ENCODE measurements at regions not wholly inside any gene's neighbourhood (a gene's known extent, or its start where the extent isn't known, plus 50 kb on each side); places are given as distances from the start of the nearest gene placed in this dataset.

DNA sequence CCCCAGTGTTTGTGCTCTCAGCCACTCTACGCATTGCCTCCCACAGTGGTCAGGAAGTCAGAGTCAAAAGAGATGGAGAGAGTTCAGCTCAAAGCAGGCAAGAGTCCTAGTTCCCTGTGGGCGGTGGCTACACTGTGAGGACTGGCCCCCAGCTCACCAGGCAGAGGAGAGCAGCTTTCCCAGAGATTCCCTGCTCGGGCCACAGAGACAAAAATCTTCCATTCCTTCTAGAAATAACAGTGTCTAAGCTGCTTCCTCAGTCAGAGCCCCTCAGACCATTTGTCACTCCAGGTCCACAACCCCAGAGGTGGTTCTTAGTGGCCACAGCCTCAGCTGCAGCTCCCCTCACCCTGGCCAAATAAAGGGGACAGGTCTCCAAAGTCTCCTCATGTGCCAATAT lies 263.0 kb upstream of the RPL38 start:
- no peak overlapping the region for H3K4me3 Mint-ChIP-seq
- ATAC-seq: no peak
- no peaks in the 10 kb centered on the region for H3K4me1 Mint-ChIP-seq
- no peak overlapping the region for H3K27ac Mint-ChIP-seq
- peaks cover 48% of the 10 kb centered on the region for H3K27me3 Mint-ChIP-seq
- no peaks in the 10 kb centered on the region for H3K9me3 ChIP-seq (ENCODE audit: control insufficient read depth, low read length, poor library complexity, severe bottlenecking)
- no peak for DNase-seq
- H3K36me3 Mint-ChIP-seq (ENCODE audit: low read depth): peaks cover 8% of the 10 kb centered on the region

- H3K27me3 Mint-ChIP-seq: peaks cover 46% of the 10 kb centered on the region
- no peaks in the 10 kb centered on the region for H3K4me1 Mint-ChIP-seq
Observed at GRCh38 chr17:73941919-73942530, 261.5 kb upstream of the RPL38 start.

GRCh38 chr17:73942703-73943415 lies 260.6 kb upstream of the RPL38 start:
- Mint-ChIP-seq H3K27ac (no peak overlapping the region), H3K27me3 (peaks cover 37% of the 10 kb centered on the region)

More at GRCh38 chr17:73941919-73942530, 261.5 kb upstream of the RPL38 start:
- ATAC-seq: no peak
- peaks cover 8% of the 10 kb centered on the region for H3K36me3 Mint-ChIP-seq (ENCODE audit: low read depth)
- H3K4me3 Mint-ChIP-seq: no peak overlapping the region
- no peak overlapping the region for H3K27ac Mint-ChIP-seq
- DNase-seq: no peak
- H3K9me3 ChIP-seq (ENCODE audit: control insufficient read depth, low read length, poor library complexity, severe bottlenecking): no peaks in the 10 kb centered on the region

DNA sequence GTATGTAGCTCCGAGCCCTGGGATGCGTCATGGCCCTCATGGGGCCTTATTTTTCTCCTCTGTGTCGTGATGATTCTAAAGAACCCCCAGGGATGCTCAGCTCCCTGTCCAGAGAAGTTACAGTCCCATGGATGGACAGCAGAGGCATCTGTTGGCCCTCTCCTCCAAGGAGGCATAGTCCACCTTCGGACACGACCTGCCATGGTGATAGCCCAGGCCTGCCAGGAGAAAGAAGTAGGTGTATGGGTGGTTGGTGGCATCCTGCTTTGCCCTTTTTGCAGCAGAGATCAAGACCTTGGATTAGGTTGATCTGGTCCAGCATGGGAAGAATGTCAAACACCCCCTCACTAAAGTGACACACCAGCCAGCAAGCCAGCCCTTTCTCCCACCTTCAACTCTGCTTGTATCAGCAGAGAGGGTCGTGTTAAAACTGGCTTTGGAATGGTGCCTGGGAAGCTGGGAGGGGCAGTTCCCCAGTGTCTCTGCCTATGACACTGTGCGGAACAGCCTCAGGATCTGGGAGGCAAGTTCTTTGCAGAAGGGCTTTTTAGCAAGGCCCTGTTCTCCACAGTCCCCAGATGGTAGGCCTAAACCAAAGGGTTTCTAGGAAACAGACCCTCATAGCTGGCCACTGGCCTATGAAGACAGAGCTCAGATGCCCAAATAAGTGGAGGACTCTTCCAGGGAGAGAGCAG lies 259.9 kb upstream of the RPL38 start:
- H3K27me3 Mint-ChIP-seq: peaks cover 40% of the 10 kb centered on the region
- H3K4me3 Mint-ChIP-seq: no peak overlapping the region
- DNase-seq (no peak), ATAC-seq (no peak)
- no peaks in the 10 kb centered on the region for H3K4me1 Mint-ChIP-seq
- peaks cover 8% of the 10 kb centered on the region for H3K36me3 Mint-ChIP-seq (ENCODE audit: low read depth)
- H3K9me3 ChIP-seq (ENCODE audit: control insufficient read depth, low read length, poor library complexity, severe bottlenecking): no peaks in the 10 kb centered on the region
- no peak overlapping the region for H3K27ac Mint-ChIP-seq

More at GRCh38 chr17:73942703-73943415, 260.6 kb upstream of the RPL38 start:
- DNase-seq (no peak), ATAC-seq (no peak)
- Mint-ChIP-seq H3K4me3 (no peak overlapping the region), H3K4me1 (no peaks in the 10 kb centered on the region), H3K36me3 (ENCODE audit: low read depth) (peaks cover 8% of the 10 kb centered on the region)
- H3K9me3 ChIP-seq (ENCODE audit: control insufficient read depth, low read length, poor library complexity, severe bottlenecking): no peaks in the 10 kb centered on the region

- Mint-ChIP-seq H3K4me1 (no peaks in the 10 kb centered on the region), H3K4me3 (no peak overlapping the region), H3K27me3 (peaks cover 45% of the 10 kb centered on the region), H3K27ac (no peak overlapping the region), H3K36me3 (ENCODE audit: low read depth) (peaks cover 8% of the 10 kb centered on the region)
- DNase-seq: no peak
- no peak for ATAC-seq
- no peaks in the 10 kb centered on the region for H3K9me3 ChIP-seq (ENCODE audit: control insufficient read depth, low read length, poor library complexity, severe bottlenecking)
Observed at GRCh38 chr17:73944366-73944765, 259.1 kb upstream of the RPL38 start.

DNA sequence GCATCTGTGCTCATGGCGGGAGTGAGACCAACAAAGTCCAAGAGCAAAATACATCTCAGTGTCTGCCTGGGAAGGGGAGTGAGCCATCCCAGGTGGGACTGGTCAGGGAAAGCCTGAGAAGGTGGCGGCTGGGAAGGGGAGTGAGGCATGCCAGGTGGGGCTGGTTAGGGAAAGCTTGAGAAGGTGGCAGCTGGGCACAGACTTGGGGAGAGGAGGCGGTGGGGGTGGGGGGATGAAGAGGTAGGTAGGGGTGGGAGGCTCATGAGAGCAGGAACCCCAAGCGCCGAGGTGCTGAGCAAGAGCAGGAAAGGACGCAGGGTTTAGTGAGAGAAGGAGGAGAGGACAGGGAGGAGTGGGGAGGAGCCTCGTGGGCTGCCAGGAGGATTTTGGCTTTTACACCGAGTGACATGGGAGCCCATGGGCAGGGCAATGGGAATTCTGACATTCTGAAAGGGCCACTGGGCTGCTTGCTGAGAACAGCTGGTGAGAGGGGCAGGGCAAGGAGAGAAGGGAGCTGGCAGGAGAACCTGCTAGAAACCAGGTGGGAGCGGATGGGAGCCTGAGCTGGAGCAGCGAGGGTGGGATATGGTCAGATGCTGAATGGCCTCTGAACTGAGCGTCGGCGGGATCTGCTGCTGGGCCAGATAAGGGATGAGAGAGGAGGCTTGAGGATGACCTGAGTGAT lies 256.1 kb upstream of the RPL38 start:
- ATAC-seq: no peak
- Mint-ChIP-seq H3K4me1 (peaks cover 6% of the 10 kb centered on the region), H3K36me3 (ENCODE audit: low read depth) (peaks cover 3% of the 10 kb centered on the region), H3K27me3 (peaks cover 40% of the 10 kb centered on the region), H3K4me3 (no peak overlapping the region), H3K27ac (no peak overlapping the region)
- DNase-seq: no peak
- no peaks in the 10 kb centered on the region for H3K9me3 ChIP-seq (ENCODE audit: control insufficient read depth, low read length, poor library complexity, severe bottlenecking)

GRCh38 chr17:73947966-73948355 lies 255.5 kb upstream of the RPL38 start:
- peaks cover 40% of the 10 kb centered on the region for H3K27me3 Mint-ChIP-seq
- DNase-seq (no peak), ATAC-seq (no peak)
- no peak overlapping the region for H3K27ac Mint-ChIP-seq
- H3K4me3 Mint-ChIP-seq: no peak overlapping the region
- no peaks in the 10 kb centered on the region for H3K9me3 ChIP-seq (ENCODE audit: control insufficient read depth, low read length, poor library complexity, severe bottlenecking)
- peaks cover 3% of the 10 kb centered on the region for H3K36me3 Mint-ChIP-seq (ENCODE audit: low read depth)
- peaks cover 6% of the 10 kb centered on the region for H3K4me1 Mint-ChIP-seq

DNA sequence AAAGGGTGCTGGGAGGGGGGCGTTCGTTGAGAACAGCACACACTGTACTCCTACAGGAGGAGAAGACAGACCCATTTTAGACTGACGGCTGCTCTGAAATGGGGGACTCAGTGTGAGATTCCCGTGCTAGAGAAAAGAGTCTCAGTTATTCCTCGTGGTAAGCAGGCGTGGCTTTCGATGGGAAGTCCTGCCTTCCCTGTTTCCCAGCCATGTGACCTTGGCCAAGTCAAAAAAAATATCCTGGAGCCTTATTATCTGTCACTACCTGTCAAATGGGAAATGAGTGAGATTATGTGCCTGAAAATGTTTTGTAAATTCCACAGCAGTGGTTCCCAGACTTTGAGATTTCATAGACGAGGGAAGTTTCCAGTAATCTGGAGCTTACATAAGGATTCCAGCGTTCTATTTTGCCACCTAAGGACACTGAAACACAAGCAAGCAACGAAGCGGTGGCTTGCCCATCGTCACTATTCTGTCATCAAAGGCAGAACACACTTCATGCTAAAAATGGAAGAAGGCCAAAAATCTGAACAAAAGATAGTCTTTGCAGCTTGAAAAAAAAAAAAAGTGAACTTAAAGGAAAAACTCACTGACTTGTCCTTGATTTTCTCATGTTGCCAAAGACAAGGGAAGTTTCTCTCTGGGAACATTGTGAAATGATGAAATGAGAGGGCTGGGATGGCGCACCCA lies 253.4 kb upstream of the RPL38 start:
- ATAC-seq (no peak), DNase-seq (no peak)
- Mint-ChIP-seq H3K27ac (no peak overlapping the region), H3K27me3 (peaks cover 34% of the 10 kb centered on the region), H3K36me3 (ENCODE audit: low read depth) (no peaks in the 10 kb centered on the region), H3K4me1 (peaks cover 6% of the 10 kb centered on the region), H3K4me3 (no peak overlapping the region)
- H3K9me3 ChIP-seq (ENCODE audit: control insufficient read depth, low read length, poor library complexity, severe bottlenecking): no peaks in the 10 kb centered on the region

DNA sequence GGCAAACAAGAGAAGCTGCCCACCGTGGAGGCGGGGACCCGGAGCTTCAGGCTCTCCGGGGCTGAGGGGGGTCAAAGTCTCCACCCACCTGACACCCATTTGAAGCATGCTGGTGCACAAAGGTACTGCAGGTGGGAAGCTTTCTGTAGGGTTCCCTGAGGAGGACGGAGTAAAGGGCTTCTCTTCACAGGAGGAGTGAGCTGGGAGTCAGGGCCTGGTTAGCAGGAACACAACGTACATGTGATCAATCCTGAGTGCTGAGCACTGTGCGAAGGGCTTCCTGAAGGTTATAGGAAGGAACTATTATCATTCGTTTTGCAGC lies 252.9 kb upstream of the RPL38 start:
- peaks cover 6% of the 10 kb centered on the region for H3K4me1 Mint-ChIP-seq
- no peak overlapping the region for H3K4me3 Mint-ChIP-seq
- peaks cover 30% of the 10 kb centered on the region for H3K27me3 Mint-ChIP-seq

GRCh38 chr17:73952082-73952479 lies 251.4 kb upstream of the RPL38 start:
- peaks cover 6% of the 10 kb centered on the region for H3K4me1 Mint-ChIP-seq

More for the DNA sequence above, 252.9 kb upstream of the RPL38 start:
- ATAC-seq (no peak), DNase-seq (no peak)
- no peaks in the 10 kb centered on the region for H3K9me3 ChIP-seq (ENCODE audit: control insufficient read depth, low read length, poor library complexity, severe bottlenecking)
- Mint-ChIP-seq H3K27ac (no peak overlapping the region), H3K36me3 (ENCODE audit: low read depth) (no peaks in the 10 kb centered on the region)

DNA sequence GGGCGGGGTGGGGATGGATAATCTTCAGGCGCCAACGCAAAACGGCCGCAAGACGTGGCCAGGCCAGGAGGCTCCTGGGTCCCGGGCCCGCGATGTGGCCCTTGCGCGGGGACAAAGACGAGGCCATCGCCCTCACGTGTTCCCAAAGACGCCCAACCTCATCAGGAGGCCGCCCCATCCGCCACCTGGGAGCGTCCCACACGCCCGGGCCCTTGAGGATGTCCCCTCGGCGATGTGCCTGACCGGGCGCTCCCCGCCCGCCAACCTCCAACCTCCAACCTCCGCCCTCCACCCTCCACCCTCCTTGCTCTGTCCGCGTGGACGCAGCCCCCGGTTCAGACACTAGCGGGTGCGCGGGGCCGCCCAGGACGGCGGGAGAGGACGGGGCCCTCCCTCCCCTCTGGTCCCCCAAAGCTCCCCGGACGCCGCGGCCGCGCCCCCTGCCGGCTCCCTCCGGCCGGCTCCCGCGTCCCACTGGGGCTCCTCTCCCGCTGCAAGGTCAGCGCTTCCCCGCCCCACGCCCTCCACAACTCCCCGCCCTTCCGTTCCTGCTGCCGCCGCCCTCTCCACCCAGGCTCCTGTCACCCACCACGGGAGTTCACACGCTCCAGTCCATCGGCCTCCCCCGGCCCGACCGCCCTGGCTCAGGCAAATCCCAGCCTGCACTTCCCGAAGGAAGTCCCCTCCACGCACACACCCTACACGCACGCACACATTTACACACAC lies 250.8 kb upstream of the RPL38 start:
- H3K36me3 Mint-ChIP-seq (ENCODE audit: low read depth): no peaks in the 10 kb centered on the region
- peaks cover 6% of the 10 kb centered on the region for H3K4me1 Mint-ChIP-seq
- DNase-seq (peak in 1 of 3 donors; percentile 20), ATAC-seq (peak; percentile 57)
- H3K4me3 Mint-ChIP-seq: no peak overlapping the region
- H3K9me3 ChIP-seq (ENCODE audit: control insufficient read depth, low read length, poor library complexity, severe bottlenecking): no peaks in the 10 kb centered on the region
- H3K27ac Mint-ChIP-seq: no peak overlapping the region
- peaks cover 27% of the 10 kb centered on the region for H3K27me3 Mint-ChIP-seq

More at GRCh38 chr17:73952082-73952479, 251.4 kb upstream of the RPL38 start:
- ATAC-seq (no peak), DNase-seq (no peak)
- Mint-ChIP-seq H3K36me3 (ENCODE audit: low read depth) (no peaks in the 10 kb centered on the region), H3K27me3 (peaks cover 27% of the 10 kb centered on the region), H3K27ac (no peak overlapping the region), H3K4me3 (no peak overlapping the region)
- no peaks in the 10 kb centered on the region for H3K9me3 ChIP-seq (ENCODE audit: control insufficient read depth, low read length, poor library complexity, severe bottlenecking)

DNA sequence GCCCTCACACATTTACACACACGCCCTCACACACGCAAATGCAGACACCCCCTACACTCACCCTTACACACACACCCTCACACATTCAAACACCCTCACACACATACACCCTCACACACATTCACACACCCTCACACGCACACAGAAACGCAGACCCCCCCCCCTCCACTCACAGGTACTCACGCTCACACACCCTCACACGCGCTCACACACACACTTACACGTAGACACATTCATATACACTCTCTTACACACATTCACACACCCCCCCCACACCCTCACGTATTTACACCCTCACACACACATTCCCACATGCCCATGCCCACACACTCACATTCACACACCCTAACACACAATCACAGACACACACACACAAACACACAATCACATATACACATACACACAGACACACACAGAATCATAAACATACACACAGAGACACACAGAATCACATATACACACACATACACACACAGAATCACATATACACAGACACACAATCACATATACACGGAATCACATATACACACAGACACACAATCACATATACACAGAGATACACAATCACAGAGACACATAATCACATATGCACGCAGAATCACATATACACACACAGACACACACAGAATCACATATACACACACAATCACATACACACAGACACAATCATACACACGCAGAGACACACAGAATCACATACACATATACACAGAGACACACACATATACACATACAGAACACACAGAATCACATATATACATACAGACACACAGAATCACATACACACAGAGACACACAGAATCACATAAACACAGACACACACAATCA lies 250.1 kb upstream of the RPL38 start:
- Mint-ChIP-seq H3K36me3 (ENCODE audit: low read depth) (no peaks in the 10 kb centered on the region), H3K27me3 (peaks cover 24% of the 10 kb centered on the region), H3K4me3 (no peak overlapping the region), H3K27ac (no peak overlapping the region), H3K4me1 (peaks cover 6% of the 10 kb centered on the region)
- ATAC-seq: no peak
- no peaks in the 10 kb centered on the region for H3K9me3 ChIP-seq (ENCODE audit: control insufficient read depth, low read length, poor library complexity, severe bottlenecking)
- no peak for DNase-seq
